ENCODE measurements at regions not wholly inside any gene's neighbourhood (a gene's known extent, or its start where the extent isn't known, plus 50 kb on each side); places are given as distances from the start of the nearest gene placed in this dataset.

- TF ChIP-seq ATF3 (CRISPR knock-in tag; conservative IDR thresholded peaks at IDR 0.05) (no peak), NR2C2 (CRISPR knock-in tag; IDR thresholded peaks at IDR 0.05) (no peak), ESRRA (CRISPR knock-in tag; IDR thresholded peaks at IDR 0.05; ENCODE audit: borderline replicate concordance) (no peak), CREM (CRISPR knock-in tag; IDR thresholded peaks at IDR 0.05) (no peak)
Measured at GRCh38 chr9:38224941-38225340, 155.9 kb upstream of the SHB start.

All from WTC11 (cell line).